Memory B cell (primary cell): ENCODE measurements at regions not wholly inside any gene's neighbourhood (a gene's known extent, or its start where the extent isn't known, plus 50 kb on each side); places are given as distances from the start of the nearest gene placed in this dataset.

Experiments used
- ATAC-seq: fragments of 150-1000 bp; cut with Tn5 transposase; 2 replicates; pipeline ENCODE4 v1.10.0; 2021; ENCODE audit warnings: low read depth, mild to moderate bottlenecking, moderate library complexity
- DNase-seq, 2 donors: peaks; one replicate each; pipeline ENCODE4 v3.0.0; 2022; ENCODE audit warnings: low spot score in 2 of 2
- H3K27ac Mint-ChIP-seq: one replicate; pipeline ENCODE4 v1.8.0; 2022; ENCODE audit warnings: mild to moderate bottlenecking, moderate library complexity, mixed read lengths
- H3K27me3 Mint-ChIP-seq: one replicate; pipeline ENCODE4 v1.8.0; 2022; ENCODE audit warnings: mixed read lengths
- H3K36me3 Mint-ChIP-seq: one replicate; pipeline ENCODE4 v1.8.0; 2022; ENCODE audit warnings: mild to moderate bottlenecking, mixed read lengths
- H3K4me1 Mint-ChIP-seq: one replicate; pipeline ENCODE4 v1.8.0; 2022; ENCODE audit warnings: mixed read lengths
- H3K4me3 Mint-ChIP-seq: one replicate; pipeline ENCODE4 v1.8.0; 2022; ENCODE audit warnings: mild to moderate bottlenecking, moderate library complexity, mixed read lengths
- H3K9me3 Mint-ChIP-seq: one replicate; pipeline ENCODE4 v1.8.0; 2022; ENCODE audit warnings: mixed read lengths

DNA sequence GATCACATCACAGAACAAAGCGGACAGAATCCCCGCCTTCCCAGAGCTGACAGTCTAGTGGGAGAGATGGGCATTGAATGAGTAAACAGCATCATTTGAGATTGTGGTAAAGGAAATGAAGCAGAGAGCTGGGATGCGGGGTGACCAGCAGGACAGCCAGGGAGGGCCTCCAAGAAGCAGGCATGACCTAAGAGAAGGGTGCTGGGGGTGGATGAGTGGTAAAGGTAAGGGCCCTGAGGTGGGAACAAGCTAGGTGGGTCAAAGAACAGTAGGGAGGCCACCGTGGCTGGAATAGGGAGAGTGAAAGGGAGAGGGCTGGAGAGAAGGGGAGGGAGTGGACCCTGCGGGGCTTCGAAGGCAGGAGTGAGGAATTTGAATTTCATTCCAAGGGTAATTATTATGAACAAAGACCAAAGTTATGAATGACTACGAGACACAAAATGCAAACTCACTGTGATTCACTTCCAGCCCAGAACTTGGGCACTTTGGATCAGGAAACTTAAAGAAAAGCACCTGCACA is 61.4 kb downstream of the CEBPB start:
- Mint-ChIP-seq H3K27me3 (peaks cover 17% of the 10 kb centered on the region), H3K36me3 (no peaks in the 10 kb centered on the region), H3K4me1 (no peaks in the 10 kb centered on the region), H3K4me3 (no peak overlapping the region), H3K27ac (no peak overlapping the region), H3K9me3 (no peaks in the 10 kb centered on the region)
- no peak for ATAC-seq
- no peak for DNase-seq

DNA sequence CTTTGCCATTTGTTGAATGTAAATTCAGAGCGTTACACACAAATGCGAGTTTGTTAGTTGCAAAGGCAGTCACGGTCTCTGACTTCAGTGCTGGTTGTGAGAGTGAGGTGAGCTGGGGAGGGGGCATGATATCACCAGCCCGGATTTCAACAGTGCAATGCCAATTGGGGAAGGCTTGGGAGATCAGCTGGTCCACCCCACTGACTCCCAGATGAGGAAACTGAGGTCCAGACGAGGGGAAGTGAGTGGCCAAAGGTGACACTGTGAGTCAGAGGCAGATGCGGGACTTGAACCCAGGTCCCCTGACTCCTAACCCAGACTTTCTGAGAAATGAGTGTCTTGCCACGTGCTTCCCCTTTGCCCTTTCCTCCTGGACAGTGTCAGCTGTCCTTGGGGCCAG is 62.1 kb downstream of the CEBPB start:
- ATAC-seq (no peak), DNase-seq (no peak)
- Mint-ChIP-seq H3K27ac (no peak overlapping the region), H3K9me3 (no peaks in the 10 kb centered on the region), H3K4me1 (no peaks in the 10 kb centered on the region), H3K36me3 (no peaks in the 10 kb centered on the region), H3K27me3 (peaks cover 20% of the 10 kb centered on the region), H3K4me3 (no peak overlapping the region)

DNA sequence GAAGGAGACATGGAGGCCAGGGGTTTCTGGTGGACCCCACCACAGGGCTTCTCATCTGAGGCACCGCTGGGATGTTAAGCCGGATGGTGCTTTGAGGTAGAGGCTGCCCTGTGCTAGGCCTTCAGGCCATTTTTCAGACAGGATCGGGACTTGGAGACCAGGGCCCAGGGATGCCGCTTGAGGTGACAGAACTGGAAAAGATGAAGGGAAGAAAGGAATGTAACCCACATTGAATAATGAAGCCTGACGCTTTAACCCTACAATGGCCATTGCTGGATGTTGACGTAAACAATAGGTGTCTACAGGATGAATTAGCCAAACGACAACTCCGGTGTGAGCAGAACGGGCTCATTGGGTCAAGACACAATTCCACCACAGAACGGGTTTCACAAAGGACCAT is 62.5 kb downstream of the CEBPB start:
- ATAC-seq (no peak), DNase-seq (no peak)
- peaks cover 17% of the 10 kb centered on the region for H3K27me3 Mint-ChIP-seq
- no peaks in the 10 kb centered on the region for H3K36me3 Mint-ChIP-seq
- no peaks in the 10 kb centered on the region for H3K9me3 Mint-ChIP-seq
- H3K4me1 Mint-ChIP-seq: no peaks in the 10 kb centered on the region
- no peak overlapping the region for H3K4me3 Mint-ChIP-seq
- no peak overlapping the region for H3K27ac Mint-ChIP-seq

GRCh38 chr20:50254466-50255079 is 63.9 kb downstream of the CEBPB start:
- no peaks in the 10 kb centered on the region for H3K36me3 Mint-ChIP-seq
- H3K4me3 Mint-ChIP-seq: no peak overlapping the region
- no peaks in the 10 kb centered on the region for H3K9me3 Mint-ChIP-seq
- peaks cover 17% of the 10 kb centered on the region for H3K27me3 Mint-ChIP-seq
- ATAC-seq: no peak
- H3K27ac Mint-ChIP-seq: no peak overlapping the region
- no peak for DNase-seq
- no peaks in the 10 kb centered on the region for H3K4me1 Mint-ChIP-seq

- no peaks in the 10 kb centered on the region for H3K9me3 Mint-ChIP-seq
- no peaks in the 10 kb centered on the region for H3K36me3 Mint-ChIP-seq
- H3K4me1 Mint-ChIP-seq: no peaks in the 10 kb centered on the region
- ATAC-seq (no peak), DNase-seq (no peak)
- H3K27me3 Mint-ChIP-seq: peaks cover 20% of the 10 kb centered on the region
- H3K27ac Mint-ChIP-seq: no peak overlapping the region
- H3K4me3 Mint-ChIP-seq: no peak overlapping the region
Observed at GRCh38 chr20:50256577-50256976, 65.9 kb downstream of the CEBPB start.

DNA sequence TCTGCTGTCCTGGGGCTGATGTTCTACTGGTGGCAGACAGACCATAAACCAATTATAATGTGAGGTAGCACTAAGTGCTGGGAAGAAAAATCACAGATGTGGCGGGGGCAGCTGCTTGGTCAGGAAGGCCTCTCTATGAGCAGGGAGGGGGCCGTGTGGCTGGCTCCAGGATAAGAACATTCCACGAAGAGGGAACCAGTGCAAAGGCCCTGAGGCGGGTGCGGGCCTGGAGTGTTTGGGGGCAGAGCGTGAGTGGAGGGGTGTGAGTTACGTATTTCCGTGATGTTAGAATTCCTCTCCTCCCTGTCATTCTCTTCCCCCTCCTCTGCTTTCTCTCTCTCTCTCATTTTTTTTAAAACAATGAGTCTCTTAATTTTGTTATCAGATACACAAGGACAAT is 67.2 kb downstream of the CEBPB start:
- H3K27ac Mint-ChIP-seq: no peak overlapping the region
- peaks cover 17% of the 10 kb centered on the region for H3K27me3 Mint-ChIP-seq
- no peaks in the 10 kb centered on the region for H3K4me1 Mint-ChIP-seq
- DNase-seq (no peak), ATAC-seq (no peak)
- H3K4me3 Mint-ChIP-seq: no peak overlapping the region
- H3K36me3 Mint-ChIP-seq: no peaks in the 10 kb centered on the region
- H3K9me3 Mint-ChIP-seq: no peaks in the 10 kb centered on the region

GRCh38 chr20:50258790-50259483 is 68.3 kb downstream of the CEBPB start:
- ATAC-seq (no peak), DNase-seq (no peak)
- H3K27me3 Mint-ChIP-seq: peaks cover 14% of the 10 kb centered on the region
- H3K4me3 Mint-ChIP-seq: no peak overlapping the region
- no peak overlapping the region for H3K27ac Mint-ChIP-seq
- H3K36me3 Mint-ChIP-seq: no peaks in the 10 kb centered on the region
- no peaks in the 10 kb centered on the region for H3K4me1 Mint-ChIP-seq
- no peaks in the 10 kb centered on the region for H3K9me3 Mint-ChIP-seq

DNA sequence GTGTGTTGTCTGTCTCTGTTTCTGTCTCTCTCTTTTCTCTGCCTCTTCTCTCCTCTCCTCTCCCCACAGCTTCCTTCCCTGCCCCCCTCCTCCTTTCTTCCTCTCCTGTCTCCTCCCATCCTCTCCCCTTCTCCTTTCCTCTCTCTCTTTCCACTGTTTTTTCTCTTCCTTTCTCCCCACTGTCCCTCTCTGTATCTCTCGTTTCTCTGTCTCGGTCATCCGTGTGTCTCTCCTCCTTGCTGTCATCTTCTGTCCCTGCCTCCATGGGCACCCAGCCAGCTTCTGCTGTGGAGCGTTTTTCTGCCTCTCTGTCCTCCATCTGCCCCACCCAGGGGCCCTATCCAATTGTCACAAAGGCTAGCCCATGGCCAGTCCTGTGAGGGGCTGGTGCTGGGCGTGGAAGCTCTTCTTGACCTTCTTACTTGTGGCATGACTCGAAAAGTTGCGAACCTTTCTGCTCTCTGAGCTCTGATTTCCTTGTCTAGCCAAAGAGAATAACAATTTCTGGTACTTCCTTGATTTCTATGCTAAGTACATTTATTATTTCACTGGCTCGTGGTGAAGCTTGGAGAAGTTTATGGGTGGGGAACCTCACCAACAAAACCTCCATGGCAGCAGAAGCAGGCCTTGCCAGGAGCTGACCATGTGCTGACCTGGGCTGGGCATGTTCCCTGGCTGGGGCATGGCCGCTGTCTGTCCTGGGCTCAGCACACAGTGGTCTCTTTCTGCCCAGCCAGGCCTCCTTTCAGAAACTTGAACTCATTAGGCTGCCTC is 69.3 kb downstream of the CEBPB start:
- Mint-ChIP-seq H3K4me3 (no peak overlapping the region), H3K4me1 (no peaks in the 10 kb centered on the region), H3K27me3 (peaks cover 12% of the 10 kb centered on the region), H3K27ac (no peak overlapping the region), H3K36me3 (no peaks in the 10 kb centered on the region), H3K9me3 (no peaks in the 10 kb centered on the region)
- DNase-seq (no peak), ATAC-seq (no peak)

GRCh38 chr20:50260479-50261221 is 70.0 kb downstream of the CEBPB start:
- ATAC-seq: no peak
- Mint-ChIP-seq H3K9me3 (no peaks in the 10 kb centered on the region), H3K4me1 (no peaks in the 10 kb centered on the region), H3K27me3 (peaks cover 12% of the 10 kb centered on the region), H3K4me3 (no peak overlapping the region), H3K36me3 (no peaks in the 10 kb centered on the region), H3K27ac (no peak overlapping the region)
- DNase-seq: no peak

- Mint-ChIP-seq H3K27me3 (peaks cover 12% of the 10 kb centered on the region), H3K4me1 (no peaks in the 10 kb centered on the region), H3K36me3 (no peaks in the 10 kb centered on the region), H3K4me3 (no peak overlapping the region), H3K9me3 (no peaks in the 10 kb centered on the region), H3K27ac (no peak overlapping the region)
- ATAC-seq: no peak
- no peak for DNase-seq
Observed at GRCh38 chr20:50261471-50262212, 71.0 kb downstream of the CEBPB start.

- no peak for ATAC-seq
- Mint-ChIP-seq H3K4me3 (no peak overlapping the region), H3K27ac (no peak overlapping the region), H3K9me3 (no peaks in the 10 kb centered on the region), H3K36me3 (no peaks in the 10 kb centered on the region), H3K4me1 (no peaks in the 10 kb centered on the region), H3K27me3 (peaks cover 9% of the 10 kb centered on the region)
- DNase-seq: no peak
Observed at GRCh38 chr20:50263831-50264230, 73.2 kb downstream of the CEBPB start.

GRCh38 chr20:50264534-50265145 is 74.0 kb downstream of the CEBPB start:
- Mint-ChIP-seq H3K27me3 (peaks cover 9% of the 10 kb centered on the region), H3K4me1 (no peaks in the 10 kb centered on the region), H3K4me3 (no peak overlapping the region), H3K9me3 (no peaks in the 10 kb centered on the region), H3K36me3 (no peaks in the 10 kb centered on the region), H3K27ac (no peak overlapping the region)
- ATAC-seq (no peak), DNase-seq (no peak)

DNA sequence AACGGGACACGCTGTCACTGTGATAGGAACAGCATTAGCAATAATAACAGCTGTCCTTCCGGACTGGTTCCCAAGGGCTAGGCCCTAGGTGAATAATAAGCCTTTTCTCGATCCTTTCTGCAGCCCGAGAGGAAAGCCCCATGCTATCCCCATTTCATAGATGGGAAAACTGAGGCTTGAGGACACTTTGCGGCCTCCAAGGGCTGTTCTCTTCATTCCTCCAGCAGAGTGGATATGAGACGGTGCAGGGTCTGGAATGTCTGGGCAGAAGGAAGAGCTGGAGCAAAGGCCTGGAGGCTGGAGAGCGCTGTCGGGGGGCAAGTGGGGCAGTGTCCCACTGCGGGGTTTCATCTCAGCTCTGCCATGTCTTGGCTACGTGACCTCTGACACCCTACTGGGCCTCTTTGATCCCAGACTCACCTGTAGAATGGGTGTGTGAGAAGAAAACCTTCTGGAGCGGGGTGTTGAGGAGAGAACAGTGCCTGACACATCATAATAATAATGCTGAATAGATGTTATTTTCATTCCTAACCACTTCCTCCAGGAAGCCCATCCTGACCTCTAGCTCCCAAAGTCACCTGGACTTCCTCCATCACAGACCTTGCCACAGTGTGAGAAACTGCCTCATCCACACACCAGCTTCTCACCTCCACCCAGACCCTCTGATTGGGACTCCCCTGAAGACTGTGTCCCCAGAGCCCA is 74.8 kb downstream of the CEBPB start:
- no peak overlapping the region for H3K27ac Mint-ChIP-seq
- H3K9me3 Mint-ChIP-seq: no peaks in the 10 kb centered on the region
- no peak overlapping the region for H3K4me3 Mint-ChIP-seq
- no peak for ATAC-seq
- no peaks in the 10 kb centered on the region for H3K36me3 Mint-ChIP-seq
- H3K27me3 Mint-ChIP-seq: peaks cover 11% of the 10 kb centered on the region
- no peaks in the 10 kb centered on the region for H3K4me1 Mint-ChIP-seq
- DNase-seq: no peak
